Neural progenitor cell (in vitro differentiated cells): ENCODE measurements at regions not wholly inside any gene's neighbourhood (a gene's known extent, or its start where the extent isn't known, plus 50 kb on each side); places are given as distances from the start of the nearest gene placed in this dataset.

Experiments
- DNase-seq: peaks from one replicate; pipeline ENCODE4 v3.0.0-alpha.2; 2016; ENCODE audit warnings: low spot score
- H2AFZ ChIP-seq: fragments of 200-600 bp; sonication (generic); replicated peaks from 2 replicates; pipeline ENCODE4 v1.6.1; 2016; ENCODE audit warnings: antibody characterized with exemption
- H3F3A ChIP-seq: fragments of 200-600 bp; sonication (generic); 2 replicates; pipeline ENCODE4 v1.6.1; 2016; ENCODE audit warnings: antibody characterized with exemption, low read depth
- H3K27ac ChIP-seq: fragments of 200-600 bp; sonication (generic); 2 replicates; pipeline ENCODE4 v1.5.1; 2016; ENCODE audit warnings: mild to moderate bottlenecking
- H3K27me3 ChIP-seq: fragments of 200-600 bp; sonication (generic); 2 replicates; pipeline ENCODE4 v1.6.1; 2016; ENCODE audit warnings: mild to moderate bottlenecking, moderate library complexity
- H3K36me3 ChIP-seq: fragments of 200-600 bp; sonication (generic); 2 replicates; pipeline ENCODE4 v1.5.1; 2016
- H3K4me1 ChIP-seq: fragments of 200-600 bp; sonication (generic); 2 replicates; pipeline ENCODE4 v1.6.1; 2016; ENCODE audit warnings: mixed run types
- H3K4me2 ChIP-seq: fragments of 200-600 bp; sonication (generic); 2 replicates; pipeline ENCODE4 v1.6.1; 2016
- H3K4me3 ChIP-seq: fragments of 200-600 bp; sonication (generic); 2 replicates; pipeline ENCODE4 v1.5.1; 2016
- H3K79me2 ChIP-seq: fragments of 200-600 bp; sonication (generic); 2 replicates; pipeline ENCODE4 v1.6.1; 2016; ENCODE audit warnings: low read depth
- H3K9ac ChIP-seq: fragments of 200-600 bp; sonication (generic); 2 replicates; pipeline ENCODE4 v1.6.1; 2016
- H3K9me3 ChIP-seq: fragments of 200-600 bp; sonication (generic); 2 replicates; pipeline ENCODE4 v1.5.1; 2016; ENCODE audit warnings: low read depth
- H4K20me1 ChIP-seq: fragments of 200-600 bp; sonication (generic); 2 replicates; pipeline ENCODE4 v1.6.1; 2016; ENCODE audit warnings: low read depth
- H3K27ac Mint-ChIP-seq: 3 replicates; pipeline ENCODE4 v1.8.0; 2021; ENCODE audit warnings: mixed read lengths
- H3K27me3 Mint-ChIP-seq: 2 replicates; pipeline ENCODE4 v1.8.0; 2022; ENCODE audit warnings: low read depth, mild to moderate bottlenecking, inconsistent platforms, moderate library complexity, mixed read lengths; ENCODE audit not compliant: insufficient read depth
- H3K36me3 Mint-ChIP-seq: 3 replicates; pipeline ENCODE4 v1.8.0; 2021; ENCODE audit warnings: mixed read lengths
- H3K4me1 Mint-ChIP-seq: 3 replicates; pipeline ENCODE4 v1.8.0; 2021; ENCODE audit warnings: mixed read lengths
- H3K4me3 Mint-ChIP-seq: 3 replicates; pipeline ENCODE4 v1.8.0; 2021; ENCODE audit warnings: mild to moderate bottlenecking, moderate library complexity, mixed read lengths
- H3K9me3 Mint-ChIP-seq: 3 replicates; pipeline ENCODE4 v1.8.0; 2020; ENCODE audit warnings: mixed read lengths
- EZH2 ChIP-seq: fragments of 200-600 bp; sonication (generic); IDR thresholded peaks from 2 replicates; pipeline ENCODE4 v1.6.1; 2017; ENCODE audit warnings: antibody characterized with exemption, mild to moderate bottlenecking, moderate library complexity
- EZH2phosphoT487 ChIP-seq: fragments of 200-600 bp; sonication (generic); IDR thresholded peaks from 2 replicates; pipeline ENCODE4 v1.6.1; 2017; ENCODE audit warnings: antibody characterized with exemption
- TF ChIP-seq, protein P1 (sequence below): fragments of 200-600 bp; sonication (generic); IDR thresholded peaks from 2 replicates; pipeline ENCODE4 v1.5.1; 2017; ENCODE audit warnings: antibody characterized with exemption, mild to moderate bottlenecking

DNA sequence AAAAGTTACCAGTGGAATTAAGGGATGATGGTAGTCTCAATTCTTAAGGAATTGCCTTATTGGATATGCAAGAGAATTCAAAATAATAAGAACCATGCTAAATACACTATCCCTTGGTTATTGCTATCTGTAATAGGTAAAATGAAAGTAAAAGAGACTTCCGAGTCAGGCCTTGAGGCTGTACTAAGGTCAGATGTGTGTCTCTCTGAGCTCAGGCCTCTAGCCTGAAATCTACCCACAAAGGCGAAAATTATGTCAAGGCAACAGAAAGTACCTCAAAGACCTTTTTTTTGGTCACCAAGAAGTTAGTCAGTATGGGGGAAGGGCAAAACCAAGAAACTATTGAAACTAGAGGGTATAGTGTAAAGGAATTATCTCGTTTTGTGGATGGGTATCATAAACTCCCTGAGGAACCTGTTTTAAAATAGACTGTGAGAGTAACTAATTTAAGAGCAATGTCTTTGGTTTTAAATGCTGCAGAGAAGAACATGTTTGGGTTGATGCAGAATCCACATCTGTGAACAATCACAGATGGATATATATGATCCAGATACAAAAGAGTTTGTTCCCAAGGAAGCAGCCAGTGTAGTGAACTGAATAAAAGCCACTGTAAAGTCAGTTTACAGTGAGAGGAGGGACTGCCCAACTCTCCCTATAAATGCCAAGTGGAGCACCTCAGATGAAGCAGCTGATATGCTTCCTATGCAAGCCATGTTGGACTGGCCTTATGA, 382.3 kb upstream of the SEMA6D start:
- peaks cover 12% of the 10 kb centered on the region for H3K4me1 Mint-ChIP-seq
- H3K27ac Mint-ChIP-seq, result no peak overlapping the region
- Histone ChIP-seq H3K27ac (no peak overlapping the region), H2AFZ (no peak overlapping the region), H3K27me3 (no peaks in the 10 kb centered on the region), H3K79me2 (no peaks in the 10 kb centered on the region), H3K36me3 (no peaks in the 10 kb centered on the region), H3F3A (no peaks in the 10 kb centered on the region), H3K9ac (no peak overlapping the region), H3K4me1 (no peaks in the 10 kb centered on the region), H4K20me1 (no peaks in the 10 kb centered on the region), H3K4me2 (no peak overlapping the region), H3K9me3 (no peaks in the 10 kb centered on the region), H3K4me3 (no peak overlapping the region)
- H3K36me3 Mint-ChIP-seq, result no peaks in the 10 kb centered on the region
- TF ChIP-seq, protein P1, sequence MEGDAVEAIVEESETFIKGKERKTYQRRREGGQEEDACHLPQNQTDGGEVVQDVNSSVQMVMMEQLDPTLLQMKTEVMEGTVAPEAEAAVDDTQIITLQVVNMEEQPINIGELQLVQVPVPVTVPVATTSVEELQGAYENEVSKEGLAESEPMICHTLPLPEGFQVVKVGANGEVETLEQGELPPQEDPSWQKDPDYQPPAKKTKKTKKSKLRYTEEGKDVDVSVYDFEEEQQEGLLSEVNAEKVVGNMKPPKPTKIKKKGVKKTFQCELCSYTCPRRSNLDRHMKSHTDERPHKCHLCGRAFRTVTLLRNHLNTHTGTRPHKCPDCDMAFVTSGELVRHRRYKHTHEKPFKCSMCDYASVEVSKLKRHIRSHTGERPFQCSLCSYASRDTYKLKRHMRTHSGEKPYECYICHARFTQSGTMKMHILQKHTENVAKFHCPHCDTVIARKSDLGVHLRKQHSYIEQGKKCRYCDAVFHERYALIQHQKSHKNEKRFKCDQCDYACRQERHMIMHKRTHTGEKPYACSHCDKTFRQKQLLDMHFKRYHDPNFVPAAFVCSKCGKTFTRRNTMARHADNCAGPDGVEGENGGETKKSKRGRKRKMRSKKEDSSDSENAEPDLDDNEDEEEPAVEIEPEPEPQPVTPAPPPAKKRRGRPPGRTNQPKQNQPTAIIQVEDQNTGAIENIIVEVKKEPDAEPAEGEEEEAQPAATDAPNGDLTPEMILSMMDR, result no peak
- TF ChIP-seq EZH2, result no peak
- TF ChIP-seq EZH2phosphoT487, result no peak
- no peak overlapping the region for H3K4me3 Mint-ChIP-seq
- H3K27me3 Mint-ChIP-seq, result peaks cover 2% of the 10 kb centered on the region
- H3K9me3 Mint-ChIP-seq, result peaks cover 6% of the 10 kb centered on the region
- DNase-seq, result no peak

DNA sequence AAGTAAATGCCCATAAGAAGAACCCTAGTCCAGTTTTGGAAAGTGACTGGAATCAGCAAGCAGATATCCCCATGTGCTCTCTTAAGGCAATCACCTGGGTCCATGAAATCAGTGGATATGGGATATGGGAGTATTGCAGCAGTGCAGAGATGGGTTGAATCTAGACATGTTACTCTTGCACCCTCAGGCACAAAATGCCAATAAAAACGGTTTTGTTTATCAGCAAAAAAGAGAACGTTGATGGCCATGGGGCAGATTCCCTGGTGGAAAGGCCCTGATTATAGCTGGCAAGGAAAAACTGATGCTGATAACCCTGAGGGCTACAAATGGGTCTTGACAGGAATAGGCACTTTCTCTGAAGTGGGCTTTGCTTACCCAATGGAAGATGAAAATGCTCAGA, 380.2 kb upstream of the SEMA6D start:
- no peak overlapping the region for H3K4me2 ChIP-seq
- H3K36me3 Mint-ChIP-seq, result no peaks in the 10 kb centered on the region
- no peaks in the 10 kb centered on the region for H3K36me3 ChIP-seq
- TF ChIP-seq, protein P1, result no peak
- no peak for TF ChIP-seq EZH2phosphoT487
- no peak for TF ChIP-seq EZH2
- H3K27me3 Mint-ChIP-seq, result peaks cover 2% of the 10 kb centered on the region
- H3K9me3 Mint-ChIP-seq, result peaks cover 6% of the 10 kb centered on the region
- H3K4me3 ChIP-seq, result no peak overlapping the region
- H3K27ac ChIP-seq, result no peak overlapping the region
- no peaks in the 10 kb centered on the region for H3K9me3 ChIP-seq
- H3K27ac Mint-ChIP-seq, result no peak overlapping the region
- no peaks in the 10 kb centered on the region for H3K79me2 ChIP-seq
- H3K4me1 ChIP-seq, result no peaks in the 10 kb centered on the region
- no peaks in the 10 kb centered on the region for H4K20me1 ChIP-seq
- no peak for DNase-seq
- H3F3A ChIP-seq, result no peaks in the 10 kb centered on the region
- no peak overlapping the region for H2AFZ ChIP-seq
- peaks cover 8% of the 10 kb centered on the region for H3K4me1 Mint-ChIP-seq
- no peaks in the 10 kb centered on the region for H3K27me3 ChIP-seq
- H3K4me3 Mint-ChIP-seq, result no peak overlapping the region
- H3K9ac ChIP-seq, result no peak overlapping the region

DNA sequence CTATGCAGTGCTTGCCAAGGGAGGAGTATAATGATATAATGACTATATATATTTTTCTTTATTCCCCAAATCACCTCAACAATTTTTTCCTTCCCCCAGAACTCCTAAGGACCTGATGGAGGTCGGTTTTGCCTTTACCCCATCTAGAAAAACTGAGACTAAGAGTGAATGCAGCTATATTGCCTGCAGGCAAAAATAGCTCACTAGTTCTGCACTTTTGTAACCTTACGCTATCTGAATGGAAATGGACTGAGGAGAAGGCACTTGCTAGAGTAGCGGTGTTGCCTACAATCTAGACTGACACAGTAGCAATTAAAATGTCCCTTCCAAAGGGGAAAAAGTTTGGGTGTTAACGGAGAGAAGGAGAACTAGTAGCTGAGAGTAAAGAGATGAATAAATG, 379.5 kb upstream of the SEMA6D start:
- Histone ChIP-seq H2AFZ (no peak overlapping the region), H3K4me2 (no peak overlapping the region), H3K27ac (no peak overlapping the region), H3K79me2 (no peaks in the 10 kb centered on the region), H3K4me3 (no peak overlapping the region), H3K9me3 (no peaks in the 10 kb centered on the region), H3K27me3 (no peaks in the 10 kb centered on the region), H3K36me3 (no peaks in the 10 kb centered on the region), H3F3A (no peaks in the 10 kb centered on the region), H3K4me1 (no peaks in the 10 kb centered on the region), H3K9ac (no peak overlapping the region), H4K20me1 (no peaks in the 10 kb centered on the region)
- Mint-ChIP-seq H3K27me3 (no peaks in the 10 kb centered on the region), H3K27ac (no peak overlapping the region), H3K36me3 (no peaks in the 10 kb centered on the region), H3K4me3 (no peak overlapping the region), H3K9me3 (peaks cover 6% of the 10 kb centered on the region), H3K4me1 (peaks cover under 1% of the 10 kb centered on the region)
- no peak for DNase-seq
- no peak for TF ChIP-seq EZH2phosphoT487

DNA sequence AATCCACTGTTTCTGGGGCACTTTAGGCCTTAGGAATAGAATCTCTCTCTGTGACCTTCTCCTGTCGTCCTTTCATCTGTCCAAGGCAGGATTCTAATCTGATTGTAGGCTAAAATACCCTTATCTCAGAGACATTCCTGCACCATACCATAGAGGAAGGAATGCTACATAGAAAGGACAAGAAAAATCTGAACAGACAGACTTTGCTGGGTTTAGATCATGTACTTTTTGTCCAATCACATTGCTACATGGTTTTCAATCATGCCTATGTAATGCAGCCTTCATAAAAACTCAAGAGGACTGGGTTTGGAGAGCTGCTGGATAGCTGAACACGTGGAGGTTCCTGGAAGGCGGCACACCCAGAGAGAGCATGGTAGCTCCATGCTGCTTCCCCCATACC, 378.5 kb upstream of the SEMA6D start:
- Histone ChIP-seq H3K36me3 (no peaks in the 10 kb centered on the region), H2AFZ (no peak overlapping the region), H3K9ac (no peak overlapping the region), H3K4me2 (no peak overlapping the region), H4K20me1 (no peaks in the 10 kb centered on the region), H3K27ac (no peak overlapping the region), H3K4me1 (no peaks in the 10 kb centered on the region), H3K4me3 (no peak overlapping the region), H3K79me2 (no peaks in the 10 kb centered on the region), H3F3A (no peaks in the 10 kb centered on the region), H3K9me3 (no peaks in the 10 kb centered on the region), H3K27me3 (no peaks in the 10 kb centered on the region)
- Mint-ChIP-seq H3K4me1 (no peaks in the 10 kb centered on the region), H3K36me3 (no peaks in the 10 kb centered on the region), H3K4me3 (no peak overlapping the region), H3K27me3 (no peaks in the 10 kb centered on the region), H3K9me3 (peaks cover 4% of the 10 kb centered on the region), H3K27ac (no peak overlapping the region)
- DNase-seq, result no peak
- TF ChIP-seq EZH2phosphoT487 (no peak), EZH2 (no peak)
- TF ChIP-seq, protein P1, result no peak
